NCI-H1694 treated with DMSO at 0.1 percent for 48 hours (cell line): ENCODE measurements at regions not wholly inside any gene's neighbourhood (a gene's known extent, or its start where the extent isn't known, plus 50 kb on each side); places are given as distances from the start of the nearest gene placed in this dataset.

Source experiments
- DNase-seq: peaks from one replicate; lab custom pipeline; 2025; lab: John Stamatoyannopoulos, UW

DNA sequence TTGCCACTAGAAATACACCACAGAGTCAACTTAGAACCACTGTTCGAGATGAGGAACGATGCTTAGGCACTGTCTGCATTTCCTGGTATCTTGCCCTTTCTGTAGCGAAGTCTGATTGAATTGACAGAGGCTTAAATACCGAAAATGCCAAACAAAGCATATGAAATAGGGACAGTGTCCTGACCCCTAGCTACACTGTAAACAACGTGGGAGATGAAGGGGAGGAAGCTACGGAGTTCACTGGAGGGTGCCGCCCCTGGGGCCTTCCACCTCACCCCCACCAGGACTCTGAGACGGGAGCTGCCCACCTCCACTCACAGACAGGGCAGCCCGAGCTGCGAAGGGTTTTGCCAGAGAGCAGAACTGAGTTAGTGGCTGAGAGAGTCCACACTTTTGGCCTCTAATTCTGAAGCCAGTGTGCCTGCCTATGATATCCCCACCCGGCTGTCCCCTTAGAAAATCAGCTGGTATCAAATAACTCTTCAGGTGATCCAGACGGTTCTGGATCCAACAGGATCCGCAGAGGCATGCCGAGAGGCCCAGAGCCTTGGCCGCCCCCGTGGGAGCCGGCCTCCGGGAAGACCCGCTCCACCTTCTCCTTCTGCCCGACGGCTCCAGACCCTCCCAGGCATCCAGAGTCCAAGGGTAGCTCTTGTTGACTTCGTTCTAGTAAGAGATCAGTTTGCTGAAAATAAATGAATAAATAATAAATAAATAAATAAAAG lies 230.7 kb upstream of the DIO3 start:
- DNase-seq, result no peak

DNA sequence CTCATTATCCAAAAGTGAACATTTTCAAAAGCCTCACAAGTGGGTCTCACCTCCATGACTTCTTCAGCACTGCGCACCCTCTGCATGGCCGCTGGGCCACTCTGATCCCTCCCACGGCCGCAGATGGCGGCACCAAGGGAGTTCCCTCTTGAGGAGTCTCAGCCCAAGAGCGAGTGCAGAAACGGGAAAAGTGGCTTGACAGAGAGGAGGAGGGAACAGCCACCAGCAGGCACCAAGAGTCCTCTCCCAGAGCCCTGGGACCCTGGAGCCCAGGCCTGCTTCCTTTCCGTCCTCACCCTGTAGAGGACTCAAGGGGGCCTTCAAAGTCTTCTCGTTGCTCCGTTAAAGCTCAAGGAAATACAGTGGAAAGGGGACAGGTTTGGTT lies 230.2 kb upstream of the DIO3 start:
- DNase-seq, result no peak

DNA sequence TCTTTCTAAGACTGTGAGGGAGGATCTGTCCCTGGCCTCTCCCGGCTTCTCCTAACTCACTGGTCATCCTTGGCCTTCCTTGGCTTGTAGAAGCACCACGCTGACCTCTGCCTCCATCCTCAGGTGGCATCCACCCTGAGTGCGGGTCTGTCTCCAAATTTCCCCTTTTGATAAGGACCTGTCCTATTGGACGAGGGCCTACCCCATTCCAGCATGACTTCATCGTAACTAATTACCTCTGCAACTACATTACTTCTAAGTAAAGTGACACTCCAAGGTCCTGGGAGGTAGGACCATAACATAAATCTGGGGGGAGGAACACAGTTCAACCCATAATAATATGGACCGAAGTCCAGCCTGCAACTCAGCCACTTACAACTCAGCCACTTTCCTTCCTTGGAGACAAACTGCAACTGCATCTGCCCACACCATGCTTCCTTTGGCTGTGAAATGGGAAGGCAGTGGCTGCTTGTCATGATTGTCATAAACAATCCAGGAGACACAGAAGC lies 229.6 kb upstream of the DIO3 start:
- no peak for DNase-seq

DNA sequence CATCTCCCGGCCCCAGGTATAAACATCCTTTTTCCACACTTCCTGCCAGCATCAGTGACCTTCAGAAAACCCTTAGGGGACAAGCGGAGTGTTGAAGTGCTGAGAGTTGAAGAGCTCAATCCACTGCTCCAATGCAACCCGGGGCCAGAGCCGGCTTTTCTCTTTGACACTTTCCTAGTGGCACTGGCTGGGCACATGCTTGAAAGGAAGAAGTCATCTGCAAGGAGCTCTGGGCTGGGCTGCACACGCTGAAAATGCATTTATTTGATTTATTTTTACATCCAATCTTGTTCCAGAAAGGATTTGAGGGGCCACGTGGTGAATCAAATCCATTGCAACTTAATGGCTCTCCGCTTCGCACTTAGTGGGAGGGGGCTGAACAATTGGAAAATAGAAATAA lies 229.0 kb upstream of the DIO3 start:
- DNase-seq, result no peak

DNA sequence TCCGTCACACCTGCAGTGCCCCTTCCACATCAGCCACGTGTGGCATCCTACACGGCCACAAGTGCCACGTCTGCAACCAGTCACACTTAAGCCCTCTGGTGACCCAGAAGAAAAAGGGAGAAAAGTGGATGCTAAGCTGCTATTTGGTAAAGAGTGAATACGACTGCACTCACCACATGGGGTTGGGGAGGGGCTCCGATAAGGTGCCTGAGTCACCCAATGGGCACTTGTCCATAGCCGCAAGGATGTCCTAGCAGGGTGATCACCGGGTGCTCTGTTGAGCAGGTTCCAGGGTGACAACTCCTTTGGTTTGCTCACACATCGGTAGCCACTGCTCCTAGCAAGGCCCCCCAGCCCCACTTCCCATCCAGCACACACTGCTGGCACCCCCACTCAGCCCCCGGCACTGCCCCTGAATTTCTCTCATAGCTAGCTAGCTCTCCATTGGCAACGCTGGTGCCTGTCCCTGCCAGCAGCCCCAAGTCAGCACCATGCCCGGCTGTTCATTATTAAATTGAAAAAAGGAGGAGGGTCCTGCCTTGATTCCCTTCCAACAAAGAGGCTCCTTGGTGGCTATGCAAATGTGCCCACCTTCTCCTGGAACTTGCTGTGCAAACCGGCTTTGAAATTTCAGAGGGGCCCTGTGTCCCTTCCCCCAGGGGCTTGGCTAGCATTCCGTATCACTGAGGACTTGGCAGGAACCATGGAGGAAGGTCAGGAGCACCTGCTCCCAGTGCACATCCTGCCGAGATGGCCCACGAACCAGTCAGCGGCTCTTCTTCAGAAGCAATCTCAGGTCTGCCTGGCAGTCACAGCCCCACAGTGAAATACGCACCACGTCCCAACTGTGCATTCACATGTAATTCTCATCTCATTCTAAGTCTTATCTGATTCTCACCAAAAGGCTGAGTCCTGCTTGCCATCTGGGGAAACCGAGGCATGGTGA lies 227.7 kb upstream of the DIO3 start:
- no peak for DNase-seq

DNA sequence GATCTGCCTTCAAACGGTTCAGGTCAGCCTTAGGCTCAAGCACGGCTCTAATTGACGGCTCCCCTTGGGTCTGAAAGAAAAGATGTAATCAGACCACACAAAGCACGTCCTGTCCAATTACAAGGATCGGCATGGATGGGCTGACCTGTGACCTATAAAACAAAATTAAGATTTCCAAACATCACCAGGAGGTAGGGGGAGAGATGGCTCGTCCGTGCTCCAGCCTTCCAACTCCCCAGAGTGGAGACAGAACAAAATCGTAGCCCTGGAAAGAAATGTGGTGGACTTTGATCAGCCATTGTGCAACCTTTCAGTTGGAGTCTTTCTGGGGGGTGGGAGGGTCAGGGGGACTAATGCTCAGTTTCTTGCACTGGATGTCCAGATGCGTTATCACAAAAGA lies 226.6 kb upstream of the DIO3 start:
- DNase-seq, result no peak

DNA sequence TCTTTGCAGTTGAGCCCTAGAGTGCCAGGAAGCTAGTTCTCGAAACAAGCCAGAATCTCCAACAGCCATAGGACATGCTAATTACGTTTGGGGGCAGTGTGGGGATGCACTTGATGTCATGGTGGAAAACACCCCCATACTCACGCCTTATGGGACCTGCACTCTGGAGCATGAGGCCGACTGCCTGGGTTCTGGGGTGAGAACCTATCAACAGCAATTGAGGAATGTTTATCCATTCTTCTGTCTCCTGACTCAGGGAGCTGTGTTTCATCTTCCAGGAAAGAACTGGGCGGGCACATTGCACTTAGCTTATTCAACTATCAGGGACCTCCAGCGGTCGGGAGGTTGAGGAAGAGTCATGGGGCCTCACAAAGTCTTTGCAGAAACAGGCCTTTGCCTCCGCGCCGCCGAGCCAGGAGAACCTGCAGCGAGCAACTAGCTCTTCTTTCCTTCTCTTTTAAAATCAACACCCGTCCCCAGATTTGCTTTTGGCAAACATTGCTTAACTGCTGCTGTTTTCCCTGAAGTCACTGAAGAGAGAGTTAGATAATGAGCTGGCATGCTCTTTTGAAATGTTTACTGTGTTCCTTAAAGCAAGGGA lies 226.1 kb upstream of the DIO3 start:
- DNase-seq, result no peak

DNA sequence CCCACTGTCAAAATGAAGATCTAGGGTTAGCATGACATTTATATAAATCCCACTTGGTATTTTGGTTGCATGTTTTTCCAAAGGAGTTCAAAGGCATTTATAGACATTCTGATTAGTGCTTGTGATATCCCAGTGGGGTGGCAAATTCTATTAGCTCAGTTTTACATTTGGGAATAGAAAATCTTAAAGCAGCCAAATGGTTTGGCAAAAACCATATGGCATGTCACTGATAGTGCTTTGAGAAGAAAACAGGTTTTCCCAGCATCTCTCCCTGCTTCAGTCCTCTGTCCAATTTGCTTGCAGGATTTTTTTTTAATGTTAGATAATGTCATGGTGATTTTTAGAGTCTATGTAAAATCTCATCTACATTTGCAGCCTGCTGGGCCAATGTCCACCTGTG lies 225.1 kb upstream of the DIO3 start:
- peak; percentile 39 for DNase-seq

DNA sequence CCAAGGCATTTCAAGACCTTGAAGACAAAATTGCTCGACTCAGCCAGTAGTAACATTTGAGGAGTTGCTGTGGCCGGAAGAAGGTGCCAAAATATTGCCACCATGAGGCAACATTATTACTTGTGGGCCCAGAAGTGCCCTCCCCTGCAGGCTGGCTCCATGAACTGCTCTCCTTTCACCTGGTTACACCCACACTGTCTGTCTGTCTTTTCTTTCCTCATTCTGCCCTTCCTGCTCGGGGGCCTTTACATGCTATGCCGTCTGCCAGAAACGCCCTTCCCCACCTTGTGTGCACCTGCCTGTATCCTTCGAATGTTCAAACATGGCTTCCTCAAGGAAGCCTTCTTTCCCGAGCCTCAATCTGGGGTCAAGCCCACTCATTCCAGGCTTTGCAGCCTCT lies 224.2 kb upstream of the DIO3 start:
- no peak for DNase-seq

DNA sequence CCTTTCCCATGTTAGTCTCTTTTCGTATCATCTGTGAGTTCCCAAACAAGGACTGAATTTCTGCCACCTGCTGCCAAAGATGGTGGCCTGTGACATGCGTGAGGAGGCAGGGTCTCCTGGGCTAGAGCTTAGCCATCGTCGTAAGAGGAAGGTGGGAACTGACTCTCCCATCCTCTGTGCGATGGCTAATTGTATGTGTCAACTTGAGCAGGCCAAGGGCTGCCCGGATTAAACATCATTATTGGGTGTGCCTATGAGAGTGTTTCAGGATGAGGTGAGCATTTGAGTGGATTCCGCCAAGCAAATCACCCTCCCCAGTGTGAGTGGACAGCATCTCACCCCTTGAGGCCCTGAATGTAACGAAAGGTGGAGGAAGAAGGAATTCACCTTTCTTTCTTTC lies 220.7 kb upstream of the DIO3 start:
- DNase-seq, result no peak

DNA sequence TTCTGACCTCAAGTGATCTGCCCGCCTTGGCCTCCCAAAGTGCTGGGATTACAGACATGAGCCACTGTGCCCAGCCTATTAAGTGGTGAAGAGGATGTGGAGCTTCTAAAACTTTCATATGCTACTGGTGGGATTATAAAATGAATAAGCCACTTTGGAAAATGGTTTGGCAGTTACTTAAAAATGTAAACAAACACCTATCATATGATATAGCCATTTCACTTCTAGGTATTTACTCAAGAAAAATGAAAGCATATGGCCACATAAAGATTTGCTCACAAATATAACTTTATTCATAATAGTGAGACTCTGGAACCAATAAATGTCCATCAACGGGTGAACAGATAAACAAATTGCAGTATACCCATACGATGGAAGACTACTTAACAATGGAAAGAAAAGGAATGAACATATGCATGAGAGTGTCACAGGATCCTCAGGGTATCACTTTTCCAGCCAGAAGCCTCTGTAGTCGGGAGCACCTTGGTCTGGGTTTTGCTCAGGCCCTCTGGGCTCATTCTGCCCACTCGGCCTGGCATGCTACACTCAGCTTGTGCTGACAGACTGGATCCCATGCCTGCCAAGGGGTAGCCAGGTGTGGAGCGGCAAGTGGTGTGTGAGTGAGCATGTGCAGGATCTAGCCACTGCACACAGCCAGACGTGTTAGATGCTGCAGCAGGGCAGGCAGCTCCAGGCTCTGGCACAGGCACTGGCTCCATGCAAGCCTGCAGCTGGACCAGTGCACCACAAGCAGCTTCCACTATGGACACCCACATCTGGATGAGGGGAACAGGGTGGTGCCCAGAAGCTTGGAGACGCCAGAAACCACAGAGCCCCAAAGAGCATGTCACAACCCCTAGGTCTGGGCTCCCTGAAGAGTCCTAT lies 213.2 kb upstream of the DIO3 start:
- no peak for DNase-seq

DNA sequence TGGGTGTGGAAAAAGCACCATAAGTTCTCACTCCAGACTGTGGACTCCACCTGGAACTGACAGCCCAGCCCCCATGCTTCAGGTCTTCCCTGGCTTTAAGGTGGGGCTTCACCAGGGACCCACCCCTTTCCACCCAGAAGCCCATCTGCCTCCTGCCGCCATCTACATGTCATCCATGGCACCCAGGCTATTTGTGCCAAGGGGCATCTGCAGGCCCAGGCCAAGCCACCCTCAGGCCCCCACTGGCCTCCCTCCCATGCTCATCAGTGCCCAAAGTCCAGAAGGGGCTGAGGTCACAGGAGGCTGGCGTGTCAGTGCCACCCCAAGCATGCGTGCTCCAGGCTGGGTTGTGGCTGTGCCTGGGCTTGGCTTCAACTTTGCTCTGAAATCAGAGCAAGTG lies 212.2 kb upstream of the DIO3 start:
- DNase-seq, result no peak

DNA sequence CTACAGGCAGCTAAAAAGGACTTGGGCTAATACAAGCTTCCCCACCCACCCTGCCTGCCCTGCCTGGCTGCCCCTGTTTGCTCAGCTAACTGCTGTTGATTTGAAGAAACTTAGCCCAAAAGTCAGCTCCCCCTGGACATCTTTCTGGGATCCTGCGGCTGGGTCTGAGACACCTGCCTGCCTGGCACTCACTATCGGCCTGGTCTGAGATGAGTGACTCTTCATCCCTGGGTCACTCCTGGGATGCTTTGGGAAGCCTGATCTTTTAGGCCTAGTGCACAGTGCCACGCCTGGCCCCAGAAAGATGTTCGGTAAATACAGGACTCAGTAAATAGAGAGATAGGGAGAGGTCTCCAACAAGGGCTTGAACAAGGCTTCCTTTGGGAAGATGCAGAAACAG lies 211.3 kb upstream of the DIO3 start:
- no peak for DNase-seq

DNA sequence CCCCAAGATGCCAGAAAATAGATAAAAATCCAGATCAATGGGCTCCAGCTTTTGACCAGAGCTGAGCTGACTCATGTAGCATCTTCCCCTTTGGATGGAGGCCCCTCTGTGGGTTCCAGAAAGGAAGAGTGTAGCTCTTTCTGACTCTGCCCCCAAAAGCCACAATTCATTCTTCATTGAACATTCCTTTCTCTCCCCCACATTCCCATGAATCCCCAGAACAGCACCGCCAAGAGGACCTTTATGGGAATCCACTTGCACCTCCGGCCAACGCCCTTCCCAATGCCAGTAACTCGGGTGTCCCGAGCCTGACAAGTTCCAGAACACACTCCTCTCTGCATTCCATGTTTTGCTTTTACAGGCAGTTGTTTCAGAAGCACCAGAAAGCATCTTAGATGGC lies 210.6 kb upstream of the DIO3 start:
- no peak for DNase-seq

DNA sequence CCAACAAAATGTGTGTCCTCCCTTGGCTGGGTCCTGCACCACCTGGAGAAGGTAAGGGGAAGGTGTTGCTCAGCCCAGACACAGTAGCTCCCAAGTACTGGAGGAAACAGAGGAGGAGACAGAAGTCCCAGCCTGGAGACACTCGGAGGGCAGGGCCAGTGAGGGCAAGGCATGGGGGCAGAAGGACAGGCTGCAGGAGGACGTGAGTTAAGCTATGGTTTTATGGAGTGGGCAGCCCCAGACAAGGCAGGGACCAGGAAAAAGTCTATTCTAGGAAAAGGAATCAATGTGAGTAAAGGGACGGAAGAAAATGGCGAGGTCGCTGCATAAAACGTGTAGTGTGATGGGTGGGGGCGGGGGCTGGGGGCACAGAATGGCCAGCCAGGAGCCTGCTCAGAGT lies 210.1 kb upstream of the DIO3 start:
- no peak for DNase-seq

DNA sequence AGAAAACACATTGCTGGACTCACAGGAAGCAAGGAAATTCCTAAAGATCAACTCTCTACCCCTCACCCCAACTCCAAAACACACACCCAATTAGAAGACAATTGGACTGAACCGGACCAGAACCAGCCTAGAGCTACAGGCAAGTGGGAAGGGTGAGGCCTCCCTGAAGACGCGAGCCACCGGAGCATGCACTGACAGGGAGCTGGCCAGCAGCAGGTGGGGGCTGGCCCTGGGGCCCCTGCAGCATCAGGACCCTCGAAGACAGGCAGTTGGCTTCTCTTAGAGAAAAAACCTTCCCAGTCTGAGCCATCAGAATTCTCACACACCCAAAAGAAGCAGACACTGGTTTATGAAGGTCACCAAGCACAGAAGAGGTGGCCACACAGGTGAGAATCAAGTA lies 209.5 kb upstream of the DIO3 start:
- no peak for DNase-seq

DNA sequence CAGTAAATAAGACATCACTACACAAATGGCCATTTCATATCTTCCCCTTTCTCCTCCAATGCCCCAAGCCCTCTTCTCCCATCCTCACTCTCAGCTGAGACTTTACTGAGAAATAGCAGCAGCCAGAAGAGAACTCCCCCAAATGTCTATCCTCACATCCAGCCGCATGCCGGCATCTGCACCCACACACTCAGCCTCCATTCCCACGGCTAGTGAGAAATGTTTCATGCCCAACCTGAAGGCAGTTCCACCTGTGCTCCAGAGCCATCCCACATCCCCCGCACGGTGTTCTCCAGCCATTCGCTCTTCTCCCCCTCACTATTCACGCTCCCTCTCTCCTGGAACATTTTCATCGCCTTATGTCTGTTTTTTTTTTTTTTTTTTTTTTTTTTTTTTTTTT lies 208.7 kb upstream of the DIO3 start:
- no peak for DNase-seq

DNA sequence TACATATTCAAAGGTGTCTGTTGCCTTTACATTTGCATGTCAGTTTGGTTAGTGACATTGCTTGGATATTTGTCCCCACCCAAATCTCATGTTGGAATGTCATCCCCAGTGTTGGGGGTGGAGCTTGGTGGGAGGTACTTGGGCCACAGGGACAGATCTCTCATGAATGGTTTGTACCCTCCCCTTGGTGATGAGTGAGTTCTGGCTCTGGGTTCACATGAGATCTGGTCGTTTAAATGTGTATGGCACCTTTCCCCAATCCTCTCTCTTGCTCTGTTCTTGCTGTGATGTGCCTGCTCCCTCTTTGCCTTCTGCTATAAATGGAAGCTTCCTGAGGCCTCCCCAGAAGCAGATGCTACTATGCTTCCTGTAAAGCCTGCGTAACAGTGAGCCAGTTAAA lies 207.9 kb upstream of the DIO3 start:
- no peak for DNase-seq

DNA sequence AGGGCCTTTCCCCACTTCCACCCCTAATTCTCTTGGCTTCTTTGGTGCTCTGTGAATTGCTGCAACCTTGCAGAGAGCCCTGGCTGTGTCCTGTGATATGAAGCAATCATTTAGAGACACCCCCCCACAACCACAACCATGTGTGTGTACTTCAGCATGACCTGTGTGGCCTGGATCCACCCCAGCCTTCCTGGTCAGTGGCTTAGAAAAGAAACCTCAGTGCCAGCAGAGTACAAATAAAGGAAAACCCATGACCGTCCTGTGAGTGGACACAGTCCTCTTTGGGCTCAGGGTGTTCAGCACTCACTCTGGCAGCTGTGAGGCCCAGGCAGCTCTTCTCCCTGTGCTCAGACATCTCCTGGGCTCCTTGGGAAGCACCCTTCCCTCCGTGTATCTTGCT lies 206.6 kb upstream of the DIO3 start:
- no peak for DNase-seq

DNA sequence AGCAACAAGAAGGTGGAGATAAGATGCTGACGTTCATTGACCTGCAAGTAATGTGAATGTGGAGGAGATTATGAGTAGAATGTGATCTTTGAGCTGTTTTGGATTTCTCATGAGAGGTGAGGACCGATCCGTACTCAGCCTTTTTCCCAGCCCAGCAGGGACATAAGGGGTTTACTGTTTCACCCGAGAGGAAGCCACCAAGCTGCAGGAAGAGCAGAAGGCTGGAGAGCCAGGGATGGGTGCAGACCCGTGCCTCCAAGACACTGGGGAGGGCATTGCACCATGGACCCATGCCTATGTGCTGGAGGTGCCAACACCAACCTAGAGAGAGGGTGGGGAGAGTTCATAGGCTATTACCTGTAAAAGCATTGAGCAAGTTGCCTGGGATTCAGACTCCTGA lies 206.0 kb upstream of the DIO3 start:
- no peak for DNase-seq

DNA sequence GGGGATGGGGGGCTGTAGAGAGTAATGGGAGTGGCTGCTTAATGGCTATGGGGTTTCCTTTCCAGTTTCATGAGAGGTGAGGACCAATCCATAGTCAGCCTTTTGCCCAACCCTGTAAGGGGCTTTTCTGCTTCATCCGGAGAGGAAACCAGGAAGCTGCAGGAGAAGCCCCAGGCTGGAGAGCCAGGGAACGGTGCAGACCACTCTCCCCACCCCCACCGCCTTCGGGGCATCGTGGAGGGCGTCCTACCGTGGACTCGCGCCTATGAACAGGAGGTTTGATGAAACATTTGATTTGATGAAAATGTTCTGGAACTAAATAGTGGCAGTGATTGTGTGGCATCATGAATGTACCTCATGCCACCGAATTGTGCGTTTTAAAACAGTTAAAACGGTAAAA lies 204.3 kb upstream of the DIO3 start:
- no peak for DNase-seq
